CD4-positive, alpha-beta T cell treated with Interleukin-17A for 4 hours (primary cell): ENCODE measurements at regions not wholly inside any gene's neighbourhood (a gene's known extent, or its start where the extent isn't known, plus 50 kb on each side); places are given as distances from the start of the nearest gene placed in this dataset.
"Not testable (repeated sequence)": the region's sequence is repeated elsewhere in the genome, so short reads cannot be mapped to it uniquely, and the experiment has no call there.

Experiments used
- DNase-seq: peaks from one replicate; pipeline ENCODE4 v3.0.0-alpha.2; 2020; ENCODE audit warnings: mixed read lengths

DNA sequence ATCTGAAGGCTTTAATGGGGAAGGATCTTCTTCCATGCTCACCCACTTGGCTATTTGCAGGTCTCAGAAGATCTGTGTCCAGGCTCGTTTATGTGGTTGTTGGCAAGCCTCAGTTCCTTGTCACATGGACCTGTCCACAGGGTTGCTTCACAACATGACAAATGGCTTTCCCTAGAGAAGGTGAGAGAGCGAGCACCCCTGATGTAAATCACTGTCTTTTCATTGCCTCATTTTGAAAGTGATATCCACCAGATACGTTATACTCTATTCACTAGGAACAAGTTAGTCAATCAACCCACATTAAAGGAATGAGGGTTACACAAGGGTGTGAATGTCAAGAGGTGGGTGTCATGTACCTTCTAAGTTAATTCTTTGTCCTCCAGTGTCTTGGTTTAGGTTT lies 433.3 kb downstream of the RPS6KC1 start:
- DNase-seq = no peak

DNA sequence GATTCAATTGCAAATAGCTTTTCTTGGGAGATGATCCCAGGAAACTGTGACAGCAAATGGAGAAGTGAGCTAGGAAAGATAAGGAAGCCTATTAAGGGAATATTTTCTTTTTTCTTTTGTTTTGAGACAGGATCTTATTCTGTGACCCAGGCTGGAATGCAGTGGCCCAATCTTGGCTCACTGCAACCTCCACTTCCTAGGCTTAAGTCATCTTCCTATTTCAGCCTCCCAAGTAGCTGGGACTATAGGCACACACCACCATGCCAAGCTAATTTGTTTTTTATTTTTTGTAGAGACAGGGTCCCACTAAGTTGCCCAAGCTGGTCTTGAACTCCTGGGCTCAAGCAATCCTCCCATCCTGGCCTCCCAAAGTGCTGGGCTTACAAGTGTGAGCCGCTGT lies 433.7 kb downstream of the RPS6KC1 start:
- no peak for DNase-seq

DNA sequence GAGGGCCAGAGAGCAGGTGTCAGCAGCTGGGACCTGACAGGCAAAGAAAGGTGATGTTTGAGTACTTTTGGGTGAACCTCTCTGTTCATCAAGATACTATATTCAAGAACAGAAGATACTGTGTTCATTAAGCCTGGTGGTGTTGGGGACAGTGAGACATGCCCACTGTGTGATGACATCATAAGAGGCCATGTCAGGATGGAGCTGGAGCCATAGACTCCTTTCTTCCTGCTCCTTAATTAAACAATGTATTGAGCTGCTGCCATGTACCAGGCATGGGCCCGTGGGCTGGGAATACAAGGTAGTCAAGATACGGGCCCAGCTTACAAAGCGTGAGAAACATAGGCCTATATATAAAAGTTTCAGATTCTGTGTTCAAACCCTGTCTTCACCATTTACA lies 435.4 kb downstream of the RPS6KC1 start:
- DNase-seq = no peak

DNA sequence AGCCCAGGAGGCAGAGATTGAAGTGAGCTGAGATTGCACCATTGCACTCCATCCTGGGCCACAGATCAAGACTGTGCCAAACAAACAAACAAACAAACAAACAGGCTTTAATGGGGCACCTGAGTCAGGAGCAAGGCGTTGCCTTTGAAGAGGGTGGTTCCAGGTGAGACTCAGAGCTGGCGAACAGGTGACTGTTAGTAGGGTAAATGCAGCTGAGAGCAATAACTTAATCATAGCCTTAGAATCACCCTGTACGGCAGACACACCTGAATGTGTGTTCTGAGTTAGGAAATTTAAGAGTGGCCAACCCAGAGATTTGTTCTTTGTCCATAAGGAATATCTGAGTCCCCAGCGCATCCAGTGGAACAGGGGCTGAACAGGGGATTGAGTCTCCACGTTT lies 440.4 kb downstream of the RPS6KC1 start:
- DNase-seq = no peak

DNA sequence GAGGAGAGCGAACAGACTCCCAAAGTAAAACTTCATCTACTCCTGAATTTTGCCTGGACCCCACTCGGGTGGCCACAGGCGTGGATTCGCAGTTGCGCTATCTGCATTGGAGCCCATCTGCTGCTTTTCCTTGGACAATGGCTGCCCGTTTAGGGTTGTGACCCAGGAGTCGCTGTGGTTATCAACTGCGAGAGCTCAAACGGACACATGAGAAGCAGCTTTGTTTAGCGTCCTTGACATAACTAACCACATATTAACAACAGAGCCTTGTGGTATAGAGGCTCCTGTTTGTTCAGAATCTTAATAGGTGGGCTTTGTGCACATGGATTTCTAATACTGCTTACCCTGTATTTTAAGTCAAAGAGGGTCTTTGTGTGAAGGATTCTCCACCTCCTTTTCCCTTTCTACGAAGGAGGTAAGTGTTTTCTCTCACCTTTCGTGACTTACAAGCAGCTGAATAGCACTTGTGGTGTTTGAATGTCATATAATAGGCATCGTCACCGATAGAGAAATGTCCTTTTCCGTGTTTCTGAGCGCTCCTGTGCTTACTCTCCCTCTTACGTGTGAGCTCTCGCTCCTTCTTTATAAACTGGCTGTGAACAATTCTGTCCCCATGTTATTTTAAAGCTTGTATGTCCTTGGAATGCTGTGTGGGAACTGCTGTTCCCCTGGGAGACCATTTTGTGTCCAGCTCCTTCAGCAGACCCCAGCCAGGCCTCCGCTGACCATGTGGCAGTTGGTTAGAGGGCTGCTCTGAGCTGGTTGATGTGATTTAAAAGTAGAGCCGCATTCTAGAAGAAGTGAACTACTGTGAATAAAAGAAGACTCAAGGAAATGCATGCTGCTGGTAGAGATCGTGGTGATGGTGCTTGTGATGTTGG lies 441.4 kb downstream of the RPS6KC1 start:
- no peak for DNase-seq

DNA sequence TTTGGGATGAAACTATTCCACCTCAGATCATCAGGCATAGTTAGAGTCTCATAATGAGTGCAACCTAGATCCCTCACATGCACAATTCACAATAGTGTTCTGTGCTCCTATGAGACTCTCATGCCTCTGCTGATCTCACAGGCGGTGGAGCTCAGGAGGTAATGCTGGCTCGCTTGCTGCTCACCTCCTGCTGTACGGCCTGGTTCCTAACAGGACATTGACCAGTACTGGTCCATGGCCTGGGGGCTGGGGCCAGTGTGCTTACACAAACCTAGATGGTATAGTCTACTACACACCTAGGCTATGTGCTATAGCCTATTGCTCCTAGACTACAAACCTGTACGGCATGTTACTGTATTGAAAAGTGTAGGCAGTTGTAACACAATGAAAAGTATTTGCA lies 448.4 kb downstream of the RPS6KC1 start:
- DNase-seq = no peak

DNA sequence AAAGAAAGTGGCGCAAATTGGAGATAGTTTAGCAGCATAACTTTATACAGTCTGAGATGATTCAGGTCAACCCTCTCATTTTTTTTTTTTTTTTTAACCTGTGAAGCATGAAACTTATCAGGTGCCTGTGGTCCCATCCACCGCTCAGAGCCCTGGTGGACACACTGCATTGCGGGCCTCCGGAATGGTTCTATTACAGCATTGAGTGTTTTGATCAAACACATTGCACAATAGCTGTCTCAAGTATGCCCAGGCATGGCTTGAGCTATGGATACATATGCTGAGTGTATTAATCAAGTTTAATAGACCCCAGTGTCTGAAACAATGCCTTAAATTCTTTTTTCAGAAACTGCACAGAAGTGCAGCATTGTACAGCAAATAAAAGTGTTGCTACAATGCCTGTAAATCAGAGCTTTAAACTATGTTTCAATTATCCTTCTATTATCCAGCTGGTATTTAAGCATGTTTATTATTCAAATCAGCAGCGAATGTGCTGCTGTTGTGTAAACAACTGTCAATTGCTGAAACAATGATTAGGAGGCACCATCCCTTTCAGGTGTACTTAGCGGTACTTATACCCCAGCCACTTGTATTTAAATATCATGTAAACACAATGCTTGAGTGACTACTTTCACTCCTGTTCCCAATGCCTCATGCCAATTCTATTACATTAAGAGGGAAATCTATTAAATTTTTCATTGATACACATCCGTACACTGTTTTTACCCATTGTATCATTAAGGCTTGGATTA lies 456.6 kb downstream of the RPS6KC1 start:
- DNase-seq = no peak

DNA sequence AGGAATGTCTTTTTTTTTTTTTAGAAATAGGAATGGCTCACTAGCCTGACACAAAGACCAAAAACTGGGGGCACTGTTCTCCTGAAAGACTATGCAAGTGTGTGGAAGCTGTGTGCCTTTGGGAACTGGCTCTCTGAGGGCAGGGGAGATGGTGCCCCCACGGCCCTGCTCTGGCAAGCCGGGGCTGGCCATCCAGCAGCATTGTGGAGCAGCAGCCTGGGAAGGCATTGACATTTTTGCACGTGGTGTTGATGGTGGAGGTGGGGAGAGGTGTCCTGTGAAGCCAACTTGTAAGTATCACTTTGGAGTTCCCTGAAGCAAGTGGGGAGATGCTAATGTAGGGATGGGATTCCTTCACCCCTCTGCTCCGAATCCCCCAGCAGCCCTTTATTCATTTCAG lies 460.1 kb downstream of the RPS6KC1 start:
- DNase-seq = no peak

DNA sequence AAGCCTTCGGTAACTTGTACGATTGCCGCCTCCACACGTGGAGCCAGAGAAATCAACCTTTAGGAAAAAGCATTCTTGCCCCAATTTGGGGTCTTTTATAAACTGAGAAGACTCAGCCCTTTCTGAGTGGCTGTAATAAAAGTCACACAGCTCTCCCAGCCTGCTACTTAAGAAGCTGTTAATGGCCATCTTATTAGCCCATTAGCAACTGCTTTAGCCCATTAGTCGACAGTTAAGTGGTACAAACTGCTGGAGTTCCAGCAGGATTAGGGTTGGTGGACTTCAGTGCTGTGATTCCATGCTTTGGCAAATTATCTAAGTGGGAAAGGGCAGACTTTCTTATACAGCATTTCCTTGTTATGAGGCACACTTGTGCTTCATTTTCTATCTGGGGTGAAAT lies 461.3 kb downstream of the RPS6KC1 start:
- no peak for DNase-seq

DNA sequence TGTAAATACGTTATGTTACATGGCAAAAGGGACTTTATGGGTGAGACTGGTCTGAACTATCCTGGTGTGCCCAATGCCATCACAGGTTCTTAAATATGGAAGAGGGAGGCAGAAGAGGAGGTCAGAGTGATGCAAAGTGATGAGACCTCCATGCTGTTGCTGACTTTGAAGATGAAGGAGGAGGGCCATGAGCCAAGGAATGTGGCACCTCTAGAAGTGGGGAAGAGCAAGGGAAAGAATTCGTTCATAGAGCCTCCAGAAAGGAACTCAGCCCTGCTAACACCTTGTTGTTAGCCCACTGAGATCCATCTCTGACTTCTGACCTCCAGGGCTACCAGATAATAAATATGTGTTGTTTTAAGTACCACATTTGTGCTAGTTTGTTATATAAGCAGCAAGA lies 462.0 kb downstream of the RPS6KC1 start:
- DNase-seq = no peak

DNA sequence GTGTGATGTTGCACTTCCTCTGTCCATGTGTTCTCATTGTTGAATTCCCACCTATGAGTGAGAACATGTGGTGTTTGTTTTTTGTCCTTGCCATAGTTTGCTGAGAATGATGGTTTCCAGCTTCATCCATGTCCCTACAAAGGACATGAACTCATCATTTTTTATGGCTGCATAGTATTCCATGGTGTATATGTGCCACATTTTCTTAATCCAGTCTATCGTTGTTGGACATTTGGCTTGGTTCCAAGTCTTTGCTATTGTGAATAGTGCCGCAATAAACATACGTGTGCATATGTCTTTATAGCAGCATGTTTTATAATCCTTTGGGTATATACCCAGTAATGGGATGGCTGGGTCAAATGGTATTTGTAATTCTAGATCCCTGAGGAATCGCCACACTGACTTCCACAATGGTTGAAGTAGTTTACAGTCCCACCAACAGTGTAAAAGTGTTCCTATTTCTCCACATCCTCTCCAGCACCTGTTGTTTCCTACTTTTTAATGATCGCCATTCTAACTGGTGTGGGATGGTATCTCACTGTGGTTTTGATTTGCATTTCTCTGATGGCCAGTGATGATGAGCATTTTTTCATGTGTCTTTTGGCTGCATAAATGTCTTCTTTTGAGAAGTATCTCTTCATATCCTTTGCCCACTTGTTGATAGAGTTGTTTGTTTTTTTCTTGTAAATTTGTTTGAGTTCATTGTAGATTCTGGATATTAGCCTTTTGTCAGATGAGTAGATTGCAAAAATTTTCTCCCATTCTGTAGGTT lies 463.6 kb downstream of the RPS6KC1 start:
- DNase-seq = not testable (repeated sequence)

DNA sequence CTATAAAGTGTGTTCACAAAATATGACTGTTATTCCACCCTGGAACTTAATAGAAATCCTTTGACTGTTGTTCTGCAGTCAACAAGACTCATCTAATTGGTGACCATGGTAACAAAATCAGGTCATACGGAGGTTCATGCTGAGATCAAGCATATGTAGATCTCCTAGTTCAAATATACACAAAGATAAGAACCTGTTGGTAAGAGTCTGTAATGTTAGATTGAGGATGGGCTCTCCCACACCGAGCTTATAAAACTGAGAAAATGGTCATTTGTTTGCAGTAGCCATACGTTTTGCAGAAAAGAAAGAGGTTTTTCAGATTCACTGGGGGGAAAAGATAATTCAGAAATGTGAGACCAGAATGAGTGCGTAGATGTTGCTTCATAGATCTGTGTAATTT lies 468.1 kb downstream of the RPS6KC1 start:
- DNase-seq = no peak

DNA sequence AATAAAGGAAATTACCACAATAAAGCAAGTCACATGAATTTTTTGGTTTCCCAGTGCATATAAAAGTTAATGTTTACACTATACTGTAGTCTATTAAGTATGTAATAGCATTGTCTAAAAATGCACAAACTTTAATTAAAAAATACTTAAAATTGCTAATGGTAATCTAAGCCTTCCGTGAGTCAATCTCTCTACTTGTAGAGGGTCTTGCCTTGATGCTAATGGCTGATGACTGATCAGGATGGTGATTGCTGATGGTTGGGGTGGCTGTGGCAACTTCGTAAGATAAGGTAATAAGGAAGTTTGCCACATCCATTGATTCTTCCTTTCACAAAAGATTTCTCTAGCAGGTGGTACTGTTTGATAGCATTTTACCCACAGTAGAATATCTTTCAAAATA lies 466.6 kb upstream of the PROX1 start:
- no peak for DNase-seq

DNA sequence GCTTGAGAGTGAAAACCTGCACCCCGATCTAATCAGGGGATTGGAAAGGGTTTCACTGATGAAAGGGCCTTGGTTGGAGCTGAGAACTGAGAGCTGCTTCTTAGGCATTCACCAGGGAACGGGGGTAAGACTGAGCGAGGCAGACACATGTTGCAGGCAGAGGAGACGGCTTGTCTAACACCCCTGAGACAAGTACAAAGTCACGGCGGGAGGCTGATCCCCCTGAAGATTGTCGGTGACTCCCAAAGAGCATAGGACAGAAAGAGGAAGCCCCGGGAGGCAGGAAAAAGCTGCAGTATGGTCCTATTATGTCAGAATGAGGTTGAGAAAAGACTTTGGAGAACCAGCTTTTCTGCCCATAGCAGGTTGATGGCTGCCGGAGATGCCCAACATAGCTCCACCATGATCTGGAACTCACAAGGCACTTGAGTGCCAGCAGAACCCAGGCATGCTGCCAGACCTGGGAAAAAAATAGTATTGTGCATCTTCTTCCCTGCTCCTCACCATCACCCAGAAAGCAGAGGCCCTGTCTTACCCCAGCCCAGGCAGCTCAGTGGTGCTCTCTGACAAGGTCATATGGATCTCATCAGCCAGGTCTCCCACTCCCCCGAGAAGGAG lies 463.9 kb upstream of the PROX1 start:
- no peak for DNase-seq

DNA sequence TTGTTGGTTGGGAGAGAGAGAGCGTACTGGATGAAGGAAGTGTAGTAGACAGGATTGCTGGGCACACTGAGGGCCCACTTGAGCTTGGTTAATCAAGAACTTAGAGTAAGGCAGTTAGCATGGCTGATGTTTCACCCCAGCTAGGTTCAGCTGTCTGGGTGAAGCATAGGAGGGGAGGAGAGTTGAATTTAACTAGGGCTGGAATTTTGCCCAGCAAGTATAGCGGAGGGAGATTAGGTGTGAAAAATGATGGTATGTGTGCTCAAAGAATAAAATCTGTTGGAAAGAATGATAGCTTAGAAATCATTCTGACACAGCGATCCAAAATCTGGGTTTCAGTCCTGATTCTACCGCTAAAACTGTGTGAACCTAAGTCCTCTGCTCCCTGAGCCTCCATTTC lies 461.5 kb upstream of the PROX1 start:
- no peak for DNase-seq

DNA sequence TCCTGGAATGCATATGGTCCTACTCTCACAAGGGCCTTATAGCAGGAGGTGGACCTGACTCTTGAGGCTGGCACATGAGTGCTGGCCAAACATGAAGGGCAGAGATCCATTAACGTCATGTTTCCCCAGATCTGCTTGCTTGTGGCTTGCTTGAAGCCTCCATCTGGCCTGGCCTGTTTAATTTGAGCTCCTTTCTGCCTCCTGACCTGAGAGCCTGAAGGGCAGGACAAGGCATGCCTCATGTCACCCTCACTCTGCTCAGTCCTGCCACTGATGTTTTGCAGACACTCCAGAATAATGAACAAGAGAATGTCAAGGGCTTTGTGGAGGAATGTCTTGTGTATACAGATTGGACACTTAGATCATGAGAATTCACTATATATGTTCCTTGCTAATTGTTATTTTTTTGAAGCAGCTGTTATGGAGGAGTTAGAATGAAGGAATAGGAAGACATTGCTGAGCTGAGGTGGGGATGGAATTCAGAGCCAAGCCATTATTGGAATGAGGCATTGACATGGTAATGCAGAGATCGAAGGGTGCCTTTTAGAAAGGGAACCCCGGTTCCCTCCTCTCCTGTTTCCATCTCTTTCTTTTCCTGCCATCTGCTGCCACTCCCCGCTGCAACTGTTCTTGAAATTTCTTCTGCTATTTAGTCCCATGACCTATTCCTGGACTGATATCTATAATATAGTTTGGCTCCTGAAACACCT lies 457.0 kb upstream of the PROX1 start:
- no peak for DNase-seq

DNA sequence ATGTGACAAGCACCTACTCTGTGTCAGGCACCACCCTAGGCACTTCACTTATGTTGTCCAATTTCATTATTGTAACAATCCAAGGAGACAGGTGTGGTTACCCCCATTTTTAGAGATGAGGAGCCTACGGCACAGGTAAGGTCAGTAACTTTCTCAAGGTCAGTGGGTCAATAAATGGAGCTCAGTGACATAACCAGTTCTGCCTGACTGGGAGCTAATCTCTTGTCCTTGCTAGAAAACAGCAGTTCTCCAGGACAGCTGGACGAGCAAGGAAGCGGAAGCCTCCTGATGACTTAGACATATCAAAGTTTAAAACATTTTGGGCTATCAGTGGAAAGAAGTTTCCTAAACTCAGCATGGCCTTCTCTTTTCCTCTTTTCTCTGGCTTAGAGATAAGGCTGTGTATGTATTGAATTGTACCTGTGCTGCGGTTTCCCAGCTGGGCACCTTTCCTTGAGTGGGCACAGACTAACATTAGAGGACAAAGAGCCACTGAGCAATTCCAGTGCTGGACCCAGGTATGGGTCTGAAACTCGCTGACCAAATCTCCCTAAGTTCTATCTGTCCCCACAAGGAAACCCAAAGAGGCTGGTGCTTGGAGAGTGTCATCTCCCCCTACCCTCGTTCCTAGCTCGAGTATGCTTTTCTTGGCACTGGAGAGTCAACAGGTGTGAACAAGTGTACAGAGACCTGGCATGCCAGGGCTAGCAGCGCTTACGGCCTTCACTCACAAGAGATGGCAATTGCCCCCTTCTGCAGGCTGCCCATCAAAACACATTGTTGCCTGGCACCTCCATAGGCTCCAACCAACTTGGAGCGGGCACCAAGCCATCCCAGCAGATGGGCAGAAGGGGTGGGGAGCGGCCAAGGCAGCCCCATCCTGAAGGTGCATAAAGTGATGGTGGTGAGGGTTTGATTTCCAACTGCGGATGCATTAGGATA lies 456.1 kb upstream of the PROX1 start:
- DNase-seq = no peak

DNA sequence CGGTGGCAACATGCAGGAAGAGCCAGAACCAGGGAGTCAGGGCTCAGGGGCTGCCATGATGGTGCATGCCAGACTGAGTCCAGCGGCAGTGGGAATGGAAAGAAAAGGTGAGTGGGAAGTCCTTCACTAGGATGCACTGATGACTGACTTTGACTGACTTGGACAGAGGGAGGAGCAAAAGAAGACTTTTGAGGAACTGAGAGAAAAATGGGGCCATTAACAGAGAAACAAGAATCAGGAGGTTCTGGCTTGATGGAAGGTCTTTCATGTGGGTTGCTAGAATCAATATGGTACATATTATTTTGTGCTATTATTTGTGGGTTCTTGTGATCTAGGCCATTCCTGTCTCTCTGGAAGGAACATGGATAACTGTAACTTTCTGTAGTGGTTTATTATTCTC lies 454.6 kb upstream of the PROX1 start:
- no peak for DNase-seq

DNA sequence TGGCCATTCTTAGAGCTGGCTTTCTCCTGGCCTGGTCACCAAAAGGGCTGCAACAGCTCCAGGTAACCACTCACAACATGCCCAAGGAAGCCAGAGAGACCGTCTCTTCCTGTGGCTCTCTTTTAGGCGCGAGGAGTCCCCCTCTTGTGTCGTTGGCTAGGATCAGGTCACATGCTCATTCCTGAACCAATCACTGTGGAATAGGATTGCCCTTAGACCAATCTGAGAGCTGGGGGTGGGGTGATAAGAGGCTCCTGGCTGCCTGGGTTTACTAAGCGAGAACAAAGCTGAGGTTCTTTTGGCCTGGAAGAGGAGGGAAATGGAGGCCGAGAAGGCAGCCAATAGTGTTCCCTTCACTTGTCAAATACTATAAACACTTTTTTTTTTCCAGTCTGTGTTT lies 452.1 kb upstream of the PROX1 start:
- DNase-seq = no peak

DNA sequence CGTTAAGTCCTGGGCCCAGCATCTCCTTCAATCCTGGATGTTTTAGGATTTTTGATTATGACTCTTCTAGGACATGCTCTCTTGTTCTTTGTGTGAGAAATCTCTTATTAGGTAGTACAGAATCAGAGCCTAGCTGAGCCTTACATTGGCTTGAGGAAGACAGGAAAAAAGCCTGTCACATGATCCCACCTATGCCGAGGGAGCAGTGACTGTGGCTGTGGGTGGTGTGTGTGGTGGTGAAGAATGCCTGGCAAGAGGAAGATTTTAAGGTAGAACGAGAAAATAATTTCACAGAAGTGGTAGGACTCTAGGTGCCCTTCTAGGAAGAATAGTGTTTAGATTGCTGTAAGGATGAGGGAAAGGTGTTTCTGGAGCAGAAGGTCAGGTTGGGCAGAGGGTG lies 449.5 kb upstream of the PROX1 start:
- DNase-seq = no peak

DNA sequence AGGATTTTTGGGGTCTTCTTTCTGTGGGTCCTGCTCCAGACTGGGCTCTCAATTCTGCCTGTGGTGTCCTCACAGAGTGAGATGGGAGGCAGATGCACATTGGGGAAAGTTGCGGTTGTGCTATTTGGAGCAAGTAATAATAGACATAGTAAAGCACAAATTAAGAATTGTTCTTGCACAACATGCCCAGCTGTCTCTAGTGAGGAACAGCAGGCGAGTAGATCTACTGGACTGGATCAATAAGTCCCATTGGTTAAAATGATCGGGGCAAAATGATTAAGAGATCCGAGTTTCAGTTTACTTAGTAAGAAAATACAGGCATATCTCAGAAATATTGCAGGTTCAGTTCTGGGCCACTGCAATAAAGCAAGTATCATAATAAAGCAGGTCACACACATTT lies 448.3 kb upstream of the PROX1 start:
- no peak for DNase-seq
